Adrenal gland (tissue), 9 donors: ENCODE measurements at regions not wholly inside any gene's neighbourhood (a gene's known extent, or its start where the extent isn't known, plus 50 kb on each side); places are given as distances from the start of the nearest gene placed in this dataset.

Experiments
- DNase-seq, 7 donors: peaks; one replicate each; pipeline ENCODE4 v3.0.0-alpha.2; 2019 to 2020
- H3K27ac ChIP-seq, 5 donors: fragments of 200-600 bp; sonication (generic) in 4 of 5; 1 replicate in 3 of 5; 2 replicates in 2 of 5; pipeline versions ENCODE4 v1.5.1 to v1.8.0; 2016 to 2020; ENCODE audit warnings: mild to moderate bottlenecking in 1 of 5
- H3K27me3 ChIP-seq: fragments of 200-600 bp; 2 replicates; pipeline ENCODE4 v1.8.0; 2021
- H3K36me3 ChIP-seq, 2 donors: fragments of 200-600 bp; replicated peaks in 1 of 2; 1 replicate in 1 of 2; 2 replicates in 1 of 2; pipeline versions ENCODE4 v1.5.1 to v1.8.0; 2018 to 2022
- H3K4me1 ChIP-seq, 2 donors: fragments of 200-600 bp; replicated peaks in 1 of 2; 1 replicate in 1 of 2; 2 replicates in 1 of 2; pipeline versions ENCODE4 v1.5.1 to v1.8.0; 2018 to 2021
- H3K4me3 ChIP-seq, 4 donors: fragments of 200-600 bp; sonication (generic) in 3 of 4; one replicate each; pipeline ENCODE4 v1.5.1; 2016 to 2018
- H3K9me3 ChIP-seq, 3 donors: fragments of 200-600 bp; sonication (generic) in 1 of 3; replicated peaks in 1 of 3; 1 replicate in 2 of 3; 2 replicates in 1 of 3; pipeline versions ENCODE4 v1.5.1 to v1.8.0; 2016 to 2021
- POLR2A ChIP-seq, 2 donors: fragments of 450-650 bp; IDR thresholded peaks; one replicate each; pipeline ENCODE4 v1.6.1; 2017; ENCODE audit warnings: antibody characterized with exemption in 2 of 2, mild to moderate bottlenecking in 2 of 2, moderate library complexity in 1 of 2
- WGBS, 4 donors: extraction: QIAGEN DNeasy Blood & Tissue Kit in 2 of 4; methylation state at CpG; one replicate each; pipeline versions ENCODE4 v1.1.5 to v1.1.7; 2013 to 2017; 5-methylcytosine and 5-hydroxymethylcytosine counted together
- intact Hi-C, 2 donors: fragments of 100-400 bp; cut with DNase I; formaldehyde crosslinking; loops; one replicate each; pipeline versions ENCODE4 v1.14.1 to v1.15.0; 2022 to 2023
- TF ChIP-seq, protein P1 (sequence below), 6 experiments: fragments of 450-650 bp in 4 of 6; fragments of 200-600 bp in 2 of 6; sonication (generic) in 1 of 6; IDR thresholded peaks; 1 replicate in 5 of 6; 2 replicates in 1 of 6; pipeline versions ENCODE4 v1.5.1 to v1.8.0; 2016 to 2021; ENCODE audit warnings: antibody characterized with exemption in 6 of 6, mild to moderate bottlenecking in 2 of 6, moderate library complexity in 1 of 6
- donor health status: healthy with polysubstance abuse.
- donor health status: Bipolar disorder and iron deficiency.
- donor health status: DM: yes; HTN: yes; CAD: no.
- donor health status: DM: no; HTN: no; CAD: no.
- donor health status: DM: no; HTN: no; CAD: no.

DNA sequence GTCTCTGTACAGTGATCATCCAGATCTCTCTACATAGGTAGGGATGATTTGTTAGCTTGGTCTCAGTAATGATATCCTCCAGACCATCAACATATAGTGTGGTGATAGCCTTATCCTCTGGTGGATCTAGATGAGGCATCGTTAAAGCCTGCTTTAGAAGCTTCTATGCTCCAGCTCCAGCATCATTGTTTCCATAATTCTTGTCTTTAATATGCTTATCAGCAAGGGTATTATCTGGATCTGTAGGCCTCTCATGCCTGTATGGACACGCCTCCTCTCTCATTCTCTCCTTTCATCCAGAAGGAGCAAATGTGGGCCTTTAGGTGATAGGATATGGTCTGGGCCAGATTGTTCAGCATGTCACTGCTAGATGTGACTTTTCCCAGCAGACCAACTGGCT, 234.5 kb upstream of the CHST9 start:
- intact Hi-C loops: no loop called here
- H3K9me3 ChIP-seq: no peaks in the 10 kb centered on the region
- no peak for TF ChIP-seq POLR2A (IDR thresholded peaks at IDR 0.05)
- TF ChIP-seq, protein P1, sequence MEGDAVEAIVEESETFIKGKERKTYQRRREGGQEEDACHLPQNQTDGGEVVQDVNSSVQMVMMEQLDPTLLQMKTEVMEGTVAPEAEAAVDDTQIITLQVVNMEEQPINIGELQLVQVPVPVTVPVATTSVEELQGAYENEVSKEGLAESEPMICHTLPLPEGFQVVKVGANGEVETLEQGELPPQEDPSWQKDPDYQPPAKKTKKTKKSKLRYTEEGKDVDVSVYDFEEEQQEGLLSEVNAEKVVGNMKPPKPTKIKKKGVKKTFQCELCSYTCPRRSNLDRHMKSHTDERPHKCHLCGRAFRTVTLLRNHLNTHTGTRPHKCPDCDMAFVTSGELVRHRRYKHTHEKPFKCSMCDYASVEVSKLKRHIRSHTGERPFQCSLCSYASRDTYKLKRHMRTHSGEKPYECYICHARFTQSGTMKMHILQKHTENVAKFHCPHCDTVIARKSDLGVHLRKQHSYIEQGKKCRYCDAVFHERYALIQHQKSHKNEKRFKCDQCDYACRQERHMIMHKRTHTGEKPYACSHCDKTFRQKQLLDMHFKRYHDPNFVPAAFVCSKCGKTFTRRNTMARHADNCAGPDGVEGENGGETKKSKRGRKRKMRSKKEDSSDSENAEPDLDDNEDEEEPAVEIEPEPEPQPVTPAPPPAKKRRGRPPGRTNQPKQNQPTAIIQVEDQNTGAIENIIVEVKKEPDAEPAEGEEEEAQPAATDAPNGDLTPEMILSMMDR (IDR thresholded peaks at IDR 0.05): no peak
- WGBS, 4 donors: 77 to 90% (median 82%) methylated on average over 2 of the region's 2 CpGs
- no peaks in the 10 kb centered on the region for H3K36me3 ChIP-seq
- no peak overlapping the region for H3K27ac ChIP-seq
- H3K4me1 ChIP-seq: no peaks in the 10 kb centered on the region
- no peak for DNase-seq
- no peak overlapping the region for H3K4me3 ChIP-seq
- H3K27me3 ChIP-seq: no peaks in the 10 kb centered on the region

DNA sequence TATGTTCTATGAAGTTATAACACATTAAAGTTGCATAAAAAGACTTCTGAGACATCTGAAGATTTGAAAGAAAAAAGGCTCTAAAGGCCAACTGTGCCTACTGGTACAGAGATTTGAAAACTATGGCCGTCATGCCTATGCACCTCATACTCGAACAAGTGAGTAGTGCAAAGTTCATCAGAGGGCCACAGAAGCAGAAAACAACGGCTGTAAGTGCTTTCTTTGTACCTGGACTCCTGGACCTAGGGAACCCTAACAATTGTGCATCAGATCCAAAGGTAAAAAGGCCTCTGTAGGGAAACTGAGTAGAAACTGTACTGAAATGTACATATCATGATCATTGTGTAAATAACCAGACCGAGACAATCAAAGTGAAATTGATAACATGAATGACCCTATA, 230.4 kb upstream of the CHST9 start:
- Histone ChIP-seq H3K27ac (no peak overlapping the region), H3K36me3 (no peaks in the 10 kb centered on the region), H3K9me3 (no peaks in the 10 kb centered on the region), H3K27me3 (no peaks in the 10 kb centered on the region), H3K4me1 (no peaks in the 10 kb centered on the region), H3K4me3 (no peak overlapping the region)
- 59 to 72% (median 68%) methylated on average over 4 of the region's 4 CpGs for WGBS, 4 donors
- intact Hi-C loops: no loop called here
- TF ChIP-seq POLR2A (IDR thresholded peaks at IDR 0.05): no peak
- TF ChIP-seq, protein P1 (IDR thresholded peaks at IDR 0.05): no peak
- no peak for DNase-seq

DNA sequence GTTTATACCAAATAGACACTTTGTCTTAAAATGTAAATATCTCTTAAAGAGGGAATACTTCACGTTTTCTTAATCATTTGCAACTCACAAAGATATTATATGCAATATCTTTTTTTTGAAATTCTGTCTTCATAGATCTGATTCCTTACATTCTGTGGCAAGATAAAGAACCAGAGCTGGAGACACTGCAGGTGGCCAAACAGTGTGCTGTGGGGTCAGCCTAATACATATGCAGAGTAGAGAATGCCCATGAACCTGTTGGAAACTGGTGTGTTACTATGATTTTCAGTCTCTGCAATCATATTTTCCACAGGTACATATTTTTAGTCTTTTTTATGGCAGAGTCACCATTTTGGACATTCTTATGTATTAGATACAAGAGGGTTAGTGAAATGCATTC, 229.6 kb upstream of the CHST9 start:
- TF ChIP-seq, protein P1 (IDR thresholded peaks at IDR 0.05): no peak
- no peak for TF ChIP-seq POLR2A (IDR thresholded peaks at IDR 0.05)
- WGBS, 4 donors: 61 to 86% (median 68%) methylated on average over 1 of the region's 1 CpG
- no peaks in the 10 kb centered on the region for H3K36me3 ChIP-seq
- H3K4me1 ChIP-seq: no peaks in the 10 kb centered on the region
- no peaks in the 10 kb centered on the region for H3K27me3 ChIP-seq
- intact Hi-C loops: no loop called here
- H3K4me3 ChIP-seq: no peak overlapping the region
- no peak overlapping the region for H3K27ac ChIP-seq
- no peak for DNase-seq
- no peaks in the 10 kb centered on the region for H3K9me3 ChIP-seq

DNA sequence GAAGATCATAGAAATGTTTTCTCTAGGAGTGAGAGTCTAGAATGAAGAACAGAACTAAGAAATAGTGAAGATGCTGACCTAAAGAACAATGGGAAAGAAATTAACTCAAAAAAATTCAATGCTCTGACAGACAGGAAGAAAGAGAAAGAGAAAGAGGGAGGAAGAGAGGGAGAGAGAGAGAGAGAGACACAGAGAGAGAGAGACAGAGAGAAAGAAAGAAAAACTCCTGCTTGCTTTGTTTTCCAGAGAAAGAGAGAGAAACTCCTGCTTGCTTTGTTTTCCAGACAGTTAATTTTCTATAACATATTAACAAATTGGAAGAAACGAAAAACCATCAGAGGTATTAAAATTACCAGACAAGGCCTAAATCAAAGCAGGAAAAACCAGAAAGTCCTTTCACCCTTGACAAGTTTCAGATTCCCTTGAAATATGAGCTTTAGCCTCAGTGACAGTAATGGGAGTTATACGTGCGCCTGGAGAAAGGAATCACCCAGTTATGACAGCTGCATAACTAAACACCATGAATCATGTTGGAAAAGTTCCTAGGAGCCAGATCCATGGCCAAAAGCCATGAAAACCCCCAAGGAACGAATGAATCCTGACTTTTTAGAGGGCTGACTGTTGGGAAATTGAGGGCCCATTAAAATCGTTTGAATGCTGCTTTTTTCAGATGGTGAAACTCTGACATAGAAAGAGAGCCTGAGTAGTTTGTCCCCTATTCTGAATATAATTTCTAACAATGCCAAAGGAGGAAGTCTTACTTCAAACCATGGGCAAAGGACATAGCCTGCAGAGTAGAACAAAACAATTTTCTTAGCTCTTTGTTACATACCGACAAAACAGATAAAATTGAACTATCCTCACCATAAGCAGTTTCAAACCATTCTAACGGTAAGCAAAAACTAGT, 228.6 kb upstream of the CHST9 start:
- no peaks in the 10 kb centered on the region for H3K9me3 ChIP-seq
- H3K27ac ChIP-seq: no peak overlapping the region
- no peaks in the 10 kb centered on the region for H3K27me3 ChIP-seq
- H3K4me3 ChIP-seq: no peak overlapping the region
- no peaks in the 10 kb centered on the region for H3K36me3 ChIP-seq
- intact Hi-C loops: no loop called here
- no peak for DNase-seq
- no peak for TF ChIP-seq POLR2A (IDR thresholded peaks at IDR 0.05)
- TF ChIP-seq, protein P1 (IDR thresholded peaks at IDR 0.05): no peak
- 37 to 39% (median 38%) methylated on average over 7 of the region's 7 CpGs for WGBS, 4 donors
- H3K4me1 ChIP-seq: no peaks in the 10 kb centered on the region
